NCI-H1048 (cell line): ENCODE measurements at regions not wholly inside any gene's neighbourhood (a gene's known extent, or its start where the extent isn't known, plus 50 kb on each side); places are given as distances from the start of the nearest gene placed in this dataset.

ENCODE experiments used
- DNase-seq: peaks from one replicate; lab custom pipeline; 2025; lab: John Stamatoyannopoulos, UW

GRCh38 chr20:60430516-60431001 lies 472.3 kb downstream of the CDH26 start:
- no peak for DNase-seq

- no peak for DNase-seq
These were observed 473.1 kb downstream of the CDH26 start for GRCh38 chr20:60431349-60431748.

GRCh38 chr20:60437418-60437817 lies 479.2 kb downstream of the CDH26 start:
- no peak for DNase-seq

- no peak for DNase-seq
These were observed 488.3 kb downstream of the CDH26 start for GRCh38 chr20:60446267-60447111.

GRCh38 chr20:60447703-60448102 lies 489.5 kb downstream of the CDH26 start:
- DNase-seq, result no peak

GRCh38 chr20:60453388-60454246 lies 495.4 kb downstream of the CDH26 start:
- no peak for DNase-seq

- no peak for DNase-seq
These were observed 496.3 kb downstream of the CDH26 start for GRCh38 chr20:60454491-60454890.

GRCh38 chr20:60455272-60455671 lies 497.0 kb downstream of the CDH26 start:
- no peak for DNase-seq

GRCh38 chr20:60459212-60459611 lies 501.0 kb downstream of the CDH26 start:
- no peak for DNase-seq

- DNase-seq, result no peak
These were observed 503.8 kb downstream of the CDH26 start for GRCh38 chr20:60461993-60462392.

- DNase-seq, result no peak
These were observed 505.6 kb downstream of the CDH26 start for GRCh38 chr20:60463798-60464197.

GRCh38 chr20:60465439-60465838 lies 507.2 kb downstream of the CDH26 start:
- DNase-seq, result no peak

GRCh38 chr20:60465993-60466686 lies 507.9 kb downstream of the CDH26 start:
- no peak for DNase-seq

- no peak for DNase-seq
These were observed 508.4 kb downstream of the CDH26 start for GRCh38 chr20:60466687-60467022.

GRCh38 chr20:60467078-60467477 lies 508.9 kb downstream of the CDH26 start:
- DNase-seq, result no peak

- DNase-seq, result no peak
These were observed 509.5 kb downstream of the CDH26 start for GRCh38 chr20:60467771-60468170.

GRCh38 chr20:60469829-60470228 lies 511.6 kb downstream of the CDH26 start:
- DNase-seq, result no peak

- no peak for DNase-seq
These were observed 512.1 kb downstream of the CDH26 start for GRCh38 chr20:60470366-60470765.

- no peak for DNase-seq
These were observed 515.0 kb downstream of the CDH26 start for GRCh38 chr20:60473211-60473610.

- DNase-seq, result no peak
These were observed 516.2 kb downstream of the CDH26 start for GRCh38 chr20:60474385-60474910.

GRCh38 chr20:60476045-60476444 lies 517.8 kb downstream of the CDH26 start:
- DNase-seq, result no peak

GRCh38 chr20:60477958-60478357 lies 519.7 kb downstream of the CDH26 start:
- DNase-seq, result no peak
